HG03280 (cell line): ENCODE measurements at regions not wholly inside any gene's neighbourhood (a gene's known extent, or its start where the extent isn't known, plus 50 kb on each side); places are given as distances from the start of the nearest gene placed in this dataset.

Source experiments
- ATAC-seq: cut with Tn5 transposase; IDR thresholded peaks from one replicate; pipeline ENCODE4 v1.9.1; 2021; ENCODE audit warnings: mild to moderate bottlenecking, moderate library complexity; ENCODE audit not compliant: unreplicated experiment

DNA sequence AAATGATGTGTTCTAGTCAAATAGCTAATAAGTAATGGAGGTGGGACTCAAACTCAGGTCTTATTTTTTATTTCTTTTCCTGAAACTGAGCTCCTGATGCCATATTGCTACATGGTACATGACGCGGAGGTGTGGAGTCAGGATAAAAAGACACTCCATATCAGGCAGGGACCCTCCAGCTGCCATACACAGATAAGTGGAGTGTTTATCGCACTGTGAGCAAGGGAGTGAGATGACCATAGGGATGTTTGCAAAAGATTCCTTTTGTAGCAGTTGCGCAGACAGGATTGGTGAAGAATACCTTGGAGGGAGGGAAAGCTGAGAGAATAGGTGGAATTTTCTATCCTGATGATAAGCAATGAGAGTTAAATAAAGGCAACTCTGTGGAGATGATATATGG, 657.2 kb downstream of the RNF144A start:
- ATAC-seq, result no peak

DNA sequence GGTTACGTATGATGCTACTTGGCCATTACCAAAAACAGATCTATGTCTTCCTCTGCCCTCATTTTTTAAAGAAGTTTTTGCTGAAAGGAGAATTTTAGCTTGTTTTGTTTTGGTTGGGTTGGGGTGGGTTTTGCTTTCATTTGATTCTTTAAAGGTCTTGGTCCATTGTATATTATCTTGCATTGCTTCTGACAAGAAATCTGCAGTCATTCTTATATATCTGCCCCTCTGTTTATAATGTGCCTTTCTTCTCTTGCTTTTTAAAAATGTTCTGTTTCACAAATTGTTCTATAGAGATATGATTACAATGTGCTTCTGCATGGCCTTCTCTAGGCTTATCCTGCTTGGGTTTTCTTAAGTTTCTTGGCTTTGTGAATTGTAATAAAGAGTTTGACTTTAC, 660.6 kb downstream of the RNF144A start:
- ATAC-seq, result no peak

DNA sequence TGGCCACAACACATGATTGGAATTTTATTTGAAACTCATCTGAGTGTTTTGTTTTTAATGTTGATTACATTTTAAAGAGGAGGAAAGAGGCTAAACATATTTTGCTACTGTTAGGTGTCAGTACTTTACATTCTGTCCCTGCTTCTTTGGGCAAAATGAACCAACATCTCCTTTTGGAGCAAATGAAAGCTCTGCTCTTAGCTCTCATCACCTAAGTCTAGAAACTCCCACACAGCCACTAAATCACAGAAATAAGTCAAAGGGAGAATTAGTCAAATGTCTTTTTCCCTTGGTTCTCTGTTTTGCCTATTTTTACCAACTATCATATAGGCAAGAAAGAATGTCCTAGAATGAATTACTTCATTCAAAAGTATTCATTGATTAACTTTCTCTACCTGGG, 666.8 kb downstream of the RNF144A start:
- ATAC-seq, result no peak

DNA sequence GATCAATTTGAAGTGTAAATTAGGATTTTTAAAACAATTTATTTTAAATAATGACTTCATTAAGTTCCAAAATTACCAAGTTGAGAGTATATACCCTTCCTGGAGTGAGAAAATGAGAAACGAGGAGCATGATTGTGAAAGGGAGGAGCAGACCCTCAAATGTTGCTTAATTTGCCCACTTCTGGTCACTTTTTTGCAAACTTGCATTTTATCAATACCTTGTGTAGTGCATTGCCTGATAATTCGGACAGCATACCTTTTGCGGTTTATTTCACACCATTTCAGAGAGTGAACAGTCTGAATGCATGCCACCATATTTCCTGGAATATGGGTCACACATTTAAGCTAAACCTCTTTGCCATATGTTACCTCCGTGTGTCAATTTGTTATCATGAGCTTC, 669.7 kb downstream of the RNF144A start:
- ATAC-seq, result no peak

DNA sequence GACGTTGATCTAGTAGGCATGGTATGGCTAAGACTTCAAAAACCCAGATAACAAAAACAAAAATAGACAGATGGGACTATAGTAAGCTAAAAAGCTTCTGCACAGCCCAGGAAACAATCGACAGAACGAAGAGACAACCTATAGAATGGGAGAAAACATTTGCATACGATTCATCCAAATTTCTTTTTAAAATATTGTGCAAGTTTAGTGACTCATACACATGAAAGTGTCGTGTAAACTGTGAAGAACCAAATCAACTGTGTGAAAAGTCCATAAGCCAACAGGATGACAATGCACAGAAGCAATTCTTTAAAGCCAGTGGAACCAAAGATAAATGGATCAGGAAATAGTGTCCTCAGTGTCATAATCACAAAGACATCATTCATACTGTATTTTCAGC, 671.1 kb downstream of the RNF144A start:
- ATAC-seq, result no peak

DNA sequence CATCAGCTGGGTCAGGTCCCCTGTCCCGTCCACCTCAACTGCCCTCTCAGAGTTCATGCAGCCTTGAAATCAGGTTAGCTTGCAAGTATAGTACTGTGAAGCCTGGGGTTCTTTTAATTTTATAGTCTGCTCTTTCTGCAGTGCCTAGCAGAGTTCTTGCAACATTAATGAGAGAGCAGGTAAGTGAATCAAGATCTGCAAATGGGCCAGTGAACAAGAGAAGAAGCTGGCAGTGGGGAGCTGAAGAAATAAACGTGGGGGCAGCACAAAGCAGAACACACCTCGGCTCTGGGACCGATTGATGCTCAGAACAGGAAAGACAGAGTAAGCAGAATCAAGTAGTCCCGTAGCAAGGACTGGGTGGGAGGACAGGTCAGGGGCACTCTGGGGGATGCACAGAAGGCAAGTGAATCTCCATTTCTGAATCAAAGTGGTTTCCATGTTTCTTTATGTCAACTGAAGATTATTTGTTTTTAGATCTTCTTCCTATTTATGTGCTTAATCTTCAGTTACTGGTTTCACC, 675.5 kb downstream of the RNF144A start:
- ATAC-seq, result no peak

DNA sequence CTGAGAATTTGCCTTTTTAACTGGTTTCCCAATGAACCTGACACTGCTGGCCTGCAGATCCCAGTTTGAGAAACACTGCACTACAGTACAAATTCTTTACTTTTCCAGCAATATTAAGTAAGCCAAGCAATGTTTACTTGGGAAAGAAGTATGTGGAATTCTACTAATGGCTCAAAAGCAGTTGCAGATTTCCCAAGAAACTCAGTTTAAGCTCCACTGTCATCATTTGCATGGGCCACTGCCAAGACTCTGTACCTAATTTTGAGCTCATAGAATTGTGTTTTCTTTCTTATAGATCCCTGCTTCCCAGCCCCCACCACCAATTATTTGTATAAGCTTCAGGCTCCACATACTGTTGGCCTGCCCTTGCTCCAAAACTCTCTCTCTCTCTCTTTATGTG, 676.1 kb downstream of the RNF144A start:
- no peak for ATAC-seq

DNA sequence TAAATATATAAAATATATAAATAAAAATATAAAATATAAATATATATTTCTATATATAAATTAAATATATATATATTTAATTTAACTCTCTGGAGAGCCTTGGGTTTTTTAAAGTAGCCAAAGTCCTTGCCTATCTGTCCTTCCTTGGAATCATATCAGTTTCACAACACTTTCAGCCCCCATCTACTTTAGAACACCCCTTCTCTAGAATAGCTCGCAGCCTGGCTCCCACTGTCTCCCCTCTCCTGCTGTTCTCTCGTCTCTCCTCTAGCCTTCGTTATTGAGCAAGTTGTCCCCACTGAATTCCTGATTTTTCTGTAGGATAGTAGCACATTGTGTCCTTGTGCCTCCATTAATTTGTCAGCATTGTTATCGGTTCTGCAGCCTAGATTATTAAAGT, 677.0 kb downstream of the RNF144A start:
- ATAC-seq, result no peak

DNA sequence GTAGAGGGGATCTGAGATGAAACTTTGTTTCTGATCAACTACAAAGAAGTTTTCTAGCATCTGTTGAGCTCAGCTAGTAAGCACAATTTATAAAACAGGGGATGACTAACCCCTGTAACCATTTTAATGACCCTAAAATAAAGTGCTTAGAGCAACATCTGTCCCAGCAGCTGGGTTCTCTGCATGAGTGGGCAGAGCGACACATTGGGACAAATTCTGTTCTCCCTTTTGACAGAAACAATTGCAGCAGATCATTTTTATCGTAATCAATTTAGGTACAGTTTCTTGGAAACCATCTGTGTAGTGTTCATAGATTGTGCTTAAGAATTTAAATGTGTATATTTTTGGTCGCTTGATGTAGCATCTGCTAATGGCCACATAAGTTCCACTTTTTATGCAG, 678.0 kb downstream of the RNF144A start:
- no peak for ATAC-seq

DNA sequence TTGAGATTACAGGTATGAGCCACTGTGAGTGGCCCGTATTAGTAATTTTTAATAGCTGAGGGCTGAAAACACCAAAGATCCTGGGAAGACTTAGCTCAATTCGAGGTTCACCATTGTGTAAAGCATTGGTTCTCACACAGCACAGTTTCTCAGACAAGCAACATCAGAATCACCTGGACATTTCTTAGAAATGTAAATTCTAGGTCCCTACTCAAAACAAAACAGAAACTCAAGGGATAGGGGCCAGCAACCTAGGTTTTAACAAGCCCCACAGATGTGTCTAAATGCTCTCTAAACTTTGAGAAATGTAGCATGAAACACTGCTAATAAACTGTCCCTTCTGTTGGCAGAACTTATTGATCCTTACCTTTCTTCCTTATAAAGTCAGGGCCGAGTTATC, 681.2 kb downstream of the RNF144A start:
- no peak for ATAC-seq

DNA sequence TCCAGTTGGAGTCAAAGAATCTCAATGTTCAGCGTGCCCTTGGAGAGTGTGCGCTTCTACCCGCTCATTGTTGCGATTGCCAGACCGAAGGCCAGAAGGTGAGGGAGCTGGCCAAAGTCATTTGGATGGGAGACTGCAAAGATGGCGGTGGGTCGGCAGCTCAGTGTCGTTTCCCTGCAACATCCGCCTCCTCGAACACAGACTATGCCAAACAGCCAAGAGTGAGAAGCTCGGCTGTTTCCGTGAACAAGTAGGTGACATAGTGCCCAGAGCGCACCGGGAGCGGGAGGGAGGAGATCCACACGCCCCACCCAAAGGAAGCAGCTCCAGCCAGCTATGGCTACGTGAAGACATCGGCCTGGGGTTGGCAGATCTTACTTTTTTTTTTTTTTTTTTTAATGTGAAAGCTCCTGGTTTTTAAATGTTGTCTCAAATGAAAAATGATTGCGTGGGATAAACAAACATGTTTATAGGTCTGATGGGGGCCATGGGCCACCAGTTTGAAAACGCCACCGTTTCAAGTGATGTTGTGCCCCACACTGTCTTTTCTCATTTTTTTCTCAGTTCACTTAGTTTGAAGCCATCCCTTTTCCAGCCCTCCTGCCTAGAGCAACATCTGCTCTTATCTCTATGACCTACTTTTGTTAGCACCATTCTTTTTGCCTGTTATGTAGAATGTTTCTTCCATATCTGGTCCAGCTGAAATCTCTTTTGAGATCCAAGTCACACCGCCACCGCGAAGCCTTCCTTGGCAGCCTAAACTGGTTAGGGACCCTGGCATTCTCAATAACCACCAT, 682.4 kb downstream of the RNF144A start:
- ATAC-seq, result no peak

DNA sequence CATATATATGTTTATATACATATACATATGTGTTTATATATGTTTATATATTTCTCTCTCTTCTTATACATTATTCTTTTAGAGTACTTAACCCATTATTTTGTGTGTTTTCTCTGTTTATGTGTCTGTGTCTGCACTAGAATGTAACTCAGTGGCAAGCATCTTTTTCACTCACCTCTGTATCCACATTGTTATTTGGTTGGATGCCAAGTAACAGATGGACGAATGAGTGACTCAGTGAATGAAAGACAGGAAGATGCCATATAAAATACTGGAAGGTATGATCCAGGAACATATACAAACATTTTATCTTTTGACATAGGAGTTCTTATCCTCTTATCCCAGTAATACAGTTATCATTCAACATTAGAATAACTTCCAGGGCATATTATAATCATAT, 684.8 kb downstream of the RNF144A start:
- no peak for ATAC-seq

DNA sequence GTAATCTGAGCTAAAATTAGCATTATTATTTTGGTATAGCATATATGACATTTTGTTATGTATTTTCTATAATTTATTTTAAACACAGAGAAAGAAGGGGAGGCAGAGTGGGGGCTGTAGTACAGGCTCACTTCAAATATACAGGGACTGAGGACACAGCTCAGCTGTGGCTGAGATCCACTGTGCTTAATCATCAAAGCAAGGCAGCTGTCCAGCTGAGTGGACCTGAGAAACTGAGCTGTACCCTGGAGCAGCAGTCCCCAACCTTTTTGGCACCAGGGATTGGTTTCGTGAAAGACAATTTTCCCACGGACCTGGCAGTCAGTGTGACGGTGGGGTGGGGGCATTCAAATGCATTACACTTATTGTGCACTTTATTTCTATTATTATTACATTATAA, 687.2 kb downstream of the RNF144A start:
- no peak for ATAC-seq

DNA sequence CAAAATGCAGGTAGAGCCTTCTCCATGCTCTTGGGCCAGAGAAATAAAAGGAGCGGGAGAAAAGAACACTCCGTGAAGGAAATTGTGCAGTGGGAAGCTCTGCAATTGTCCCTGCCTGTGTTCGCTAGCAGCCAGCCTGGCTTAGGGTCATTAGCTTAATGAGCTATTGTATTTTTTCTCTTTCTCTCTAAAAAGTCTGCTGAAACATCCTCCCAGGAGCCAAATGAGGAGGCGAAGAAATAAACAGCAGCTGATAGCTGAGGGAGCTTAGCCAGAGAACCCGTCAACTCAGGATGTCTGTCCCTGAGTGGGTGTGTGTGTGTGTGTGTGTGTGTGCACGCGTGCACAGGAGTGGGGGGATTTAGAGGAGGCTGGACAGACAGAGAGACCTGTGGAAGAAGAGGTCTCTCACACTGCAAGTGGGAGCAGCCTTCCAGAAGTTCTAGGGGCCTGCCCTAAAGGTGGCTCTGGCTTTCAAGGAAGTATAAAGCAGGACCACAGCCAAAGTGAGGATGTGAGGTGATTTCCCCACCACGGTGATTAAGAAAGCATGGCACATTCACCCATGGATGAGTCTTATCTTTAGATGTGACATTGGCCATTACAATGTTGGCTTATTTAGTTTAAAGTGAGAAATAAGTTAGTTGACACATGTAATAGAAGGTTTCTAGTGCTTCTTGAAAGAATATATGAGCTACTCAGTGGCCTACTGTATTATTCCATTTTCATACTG, 690.4 kb downstream of the RNF144A start:
- ATAC-seq, result no peak

DNA sequence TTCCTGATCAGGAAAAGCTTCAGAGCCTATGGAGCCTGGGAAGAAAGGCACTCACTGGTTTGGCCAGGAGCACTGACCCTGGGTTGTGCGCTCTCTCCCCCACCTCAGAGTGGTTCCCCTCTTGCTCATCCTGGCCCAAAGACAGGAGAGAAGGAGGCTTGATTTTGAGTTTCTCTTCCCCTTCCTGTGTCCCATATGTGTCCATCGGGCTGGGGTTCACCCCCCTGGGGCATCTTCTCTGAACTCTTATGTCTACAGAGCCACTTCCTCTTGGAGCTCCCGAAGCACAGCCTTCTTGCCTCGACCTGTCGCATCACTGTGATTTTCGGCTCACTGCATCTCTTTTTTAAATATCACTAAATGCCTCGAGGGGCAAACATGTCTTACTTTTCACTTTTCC, 692.3 kb downstream of the RNF144A start:
- ATAC-seq, result no peak

DNA sequence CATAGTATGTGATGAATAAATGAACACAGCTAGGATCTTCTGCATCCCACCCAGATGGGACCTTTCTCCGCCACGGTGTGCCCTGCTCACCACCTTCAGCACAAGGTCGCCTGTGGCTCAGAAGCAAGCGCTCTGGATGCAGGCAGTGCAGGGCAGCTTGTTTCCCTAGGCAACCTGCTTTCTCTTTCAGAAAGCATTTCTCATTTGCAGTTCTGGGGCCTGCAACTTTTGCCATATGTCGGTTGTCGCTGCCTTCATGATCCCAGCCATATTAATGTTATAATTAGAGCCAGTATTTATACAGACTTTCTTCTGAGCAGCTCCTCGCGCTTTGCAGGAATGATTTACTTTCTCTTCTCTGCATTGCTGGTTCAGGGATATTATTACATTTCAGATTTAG, 692.8 kb downstream of the RNF144A start:
- no peak for ATAC-seq

DNA sequence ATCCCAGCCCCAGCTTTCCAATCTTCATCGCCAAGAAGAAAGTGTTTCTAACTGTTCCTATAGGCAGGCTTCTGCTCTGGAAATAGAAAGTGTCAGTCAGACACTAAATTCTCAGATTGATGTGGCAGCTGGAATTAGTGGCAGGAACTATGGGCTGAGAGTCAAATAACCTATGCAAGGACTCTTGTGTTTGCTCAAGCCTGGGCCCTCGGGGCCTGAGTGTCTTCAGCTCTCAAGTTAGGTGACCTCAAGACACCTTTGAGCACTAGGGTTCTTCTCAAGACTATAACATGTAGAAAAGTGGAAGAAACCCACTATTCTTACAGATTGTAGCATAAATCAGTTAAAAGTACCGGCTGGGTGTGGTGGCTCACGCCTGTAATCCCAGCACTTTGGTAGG, 694.5 kb downstream of the RNF144A start:
- ATAC-seq, result no peak

DNA sequence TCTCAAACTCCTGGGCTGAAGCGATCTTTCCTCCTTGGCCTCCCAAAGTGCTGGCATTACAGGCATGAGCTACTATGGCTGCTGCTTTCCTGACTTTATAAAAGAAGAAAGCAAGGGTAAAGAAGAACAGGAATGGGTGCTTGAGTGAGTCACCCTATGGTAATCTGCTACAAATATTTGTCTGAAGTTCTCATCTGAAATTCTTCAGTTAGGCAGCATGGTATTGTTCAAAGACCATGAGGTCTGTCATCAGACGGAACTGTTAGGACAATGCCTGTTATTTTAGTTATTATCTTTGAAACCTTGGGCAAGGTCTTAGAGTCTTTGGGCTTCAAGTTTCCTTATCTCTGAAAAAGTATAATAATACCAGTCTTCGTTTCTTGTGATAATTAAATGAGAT, 695.8 kb downstream of the RNF144A start:
- ATAC-seq, result no peak

DNA sequence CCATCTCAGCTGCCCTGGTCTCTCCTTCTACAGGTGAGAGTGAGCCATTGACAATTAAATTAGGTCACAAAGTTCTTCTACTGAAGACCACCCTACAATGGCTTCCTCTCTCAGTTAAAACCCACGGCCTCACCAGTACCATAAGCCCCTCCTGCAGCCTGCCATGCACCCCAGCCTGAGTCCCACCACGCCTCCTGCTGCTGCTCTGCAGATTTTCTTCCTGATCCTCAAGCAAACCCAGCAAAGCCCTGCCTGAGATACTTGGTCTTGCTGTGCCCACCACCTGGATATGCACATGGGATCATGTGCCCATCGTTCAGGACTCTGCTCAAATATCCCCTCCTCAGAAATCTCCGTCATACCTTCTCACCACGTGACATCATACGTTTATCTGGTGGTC, 696.6 kb downstream of the RNF144A start:
- ATAC-seq, result no peak

DNA sequence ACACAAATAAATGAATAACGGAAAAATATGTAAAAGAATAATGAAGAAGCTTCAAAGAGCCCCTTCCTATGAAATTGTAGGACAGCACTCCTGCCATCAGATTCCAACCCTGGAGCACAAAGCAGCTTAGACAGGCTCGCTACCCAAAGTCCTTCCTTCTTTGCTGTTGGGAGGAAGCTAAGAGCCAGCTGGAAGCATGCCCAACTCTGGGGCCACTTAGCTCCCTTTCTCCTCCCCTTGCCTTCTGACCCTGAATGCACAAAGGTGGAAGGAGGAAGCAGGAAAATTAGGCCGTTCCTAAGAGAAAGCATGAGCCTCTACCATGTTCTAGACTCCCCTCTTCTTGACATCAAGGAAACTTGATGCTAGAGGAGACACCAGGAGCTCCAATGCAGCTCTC, 700.8 kb downstream of the RNF144A start:
- no peak for ATAC-seq

DNA sequence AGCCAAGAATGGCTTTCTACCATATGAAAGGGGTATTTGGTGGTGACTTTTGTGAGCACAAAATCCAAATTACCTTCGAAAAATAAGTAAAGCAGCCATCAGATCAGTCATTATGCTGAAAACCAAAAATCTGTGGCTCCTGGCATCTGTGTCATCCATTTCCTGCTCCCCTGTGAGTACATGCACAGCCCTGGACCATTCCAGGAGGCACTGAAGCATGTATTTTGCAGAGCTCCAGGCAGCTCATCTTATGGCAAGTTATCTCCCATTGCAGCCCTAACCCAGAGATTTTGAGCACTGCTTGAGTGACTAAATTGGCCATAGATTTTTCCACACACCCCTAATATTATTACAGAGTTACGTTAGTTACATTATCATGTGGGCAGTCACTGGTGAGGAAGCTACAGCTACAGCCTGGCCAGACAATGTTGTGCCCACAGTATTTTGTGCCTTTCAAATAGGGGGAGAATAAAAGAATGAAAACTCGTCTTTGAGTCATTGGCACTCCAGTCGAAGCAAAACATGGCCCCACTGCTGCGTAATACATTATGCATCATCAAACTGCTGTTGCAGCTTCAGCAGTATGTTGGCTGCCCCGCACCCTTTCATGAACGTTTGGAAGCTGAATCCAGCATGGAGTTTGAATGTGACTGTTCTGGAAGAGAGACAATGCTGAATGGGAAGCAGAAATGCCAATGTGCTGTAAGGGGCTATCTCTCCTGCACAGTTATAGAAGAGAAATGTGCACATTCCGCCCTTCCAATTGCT, 702.2 kb downstream of the RNF144A start:
- no peak for ATAC-seq

DNA sequence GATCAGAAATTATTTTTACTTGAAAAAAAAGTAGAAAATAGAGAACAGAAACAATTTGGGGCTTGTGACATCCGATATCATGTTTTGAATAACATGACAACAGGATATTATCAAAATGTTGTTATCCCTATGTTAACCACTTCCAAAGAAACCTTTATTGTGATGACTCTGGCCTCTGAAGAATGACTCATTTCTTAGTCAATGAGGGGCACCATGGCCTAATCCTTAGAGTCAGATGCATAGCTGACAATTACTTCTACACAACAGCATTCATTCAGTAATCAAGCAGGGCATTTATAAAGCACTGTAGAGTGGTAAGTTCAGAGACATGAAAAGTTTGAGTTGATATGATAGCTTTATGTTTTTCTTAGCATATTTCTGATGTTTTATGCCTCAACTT, 703.0 kb downstream of the RNF144A start:
- no peak for ATAC-seq
